Small intestine (tissue), 7 donors: ENCODE measurements at regions not wholly inside any gene's neighbourhood (a gene's known extent, or its start where the extent isn't known, plus 50 kb on each side); places are given as distances from the start of the nearest gene placed in this dataset.

Experiments
- DNase-seq, 2 donors: peaks; one replicate each; pipeline versions ENCODE4 v3.0.0 to v3.0.0-alpha.2; 2013
- FAIRE-seq: peaks from 2 replicates; lab custom pipeline; 2012; peaks lifted over from hg19 to GRCh38; lab: Jason Lieb, UNC
- H3K27ac ChIP-seq, 3 donors: one replicate each; pipeline ENCODE4 v1.5.1; 2013; ENCODE audit warnings: low read length in 2 of 3, mild to moderate bottlenecking in 2 of 3, control low read depth in 1 of 3, inconsistent platforms in 1 of 3, low read depth in 1 of 3, moderate library complexity in 1 of 3
- H3K27me3 ChIP-seq, 3 donors: one replicate each; pipeline ENCODE4 v1.6.1; 2013; ENCODE audit warnings: low read length in 3 of 3, inconsistent platforms in 1 of 3; ENCODE audit not compliant: control insufficient read depth in 3 of 3, insufficient read depth in 3 of 3
- H3K36me3 ChIP-seq, 3 donors: one replicate each; pipeline ENCODE4 v1.6.1; 2013; ENCODE audit warnings: low read length in 3 of 3, inconsistent platforms in 1 of 3, low read depth in 1 of 3, mild to moderate bottlenecking in 1 of 3, moderate library complexity in 1 of 3; ENCODE audit not compliant: control insufficient read depth in 3 of 3, insufficient read depth in 2 of 3
- H3K4me1 ChIP-seq, 3 donors: one replicate each; pipeline ENCODE4 v1.6.1; 2013; ENCODE audit warnings: low read length in 2 of 3, inconsistent platforms in 1 of 3, low read depth in 1 of 3, mild to moderate bottlenecking in 1 of 3, moderate library complexity in 1 of 3; ENCODE audit not compliant: control insufficient read depth in 3 of 3, insufficient read depth in 2 of 3
- H3K4me3 ChIP-seq, 3 donors: one replicate each; pipeline ENCODE4 v1.5.1; 2013; ENCODE audit warnings: low read length in 3 of 3, control low read depth in 1 of 3, inconsistent platforms in 1 of 3, low read depth in 1 of 3, mild to moderate bottlenecking in 1 of 3, moderate library complexity in 1 of 3
- H3K9me3 ChIP-seq, 2 donors: one replicate each; pipeline ENCODE4 v1.6.1; 2013; ENCODE audit warnings: low read depth in 1 of 2, low read length in 1 of 2; ENCODE audit not compliant: control insufficient read depth in 2 of 2, insufficient read depth in 1 of 2
- WGBS, 3 donors: extraction: QIAGEN DNeasy Blood & Tissue Kit; methylation state at CpG; one replicate each; pipeline ENCODE4 v1.1.7; 2013; 5-methylcytosine and 5-hydroxymethylcytosine counted together
- donor health status: healthy with polysubstance abuse.
- donor health status: control.
- donor health status: control.
- donor health status: Bipolar disorder and iron deficiency.
- donor health status: healthy.

- H3K36me3 ChIP-seq, result no peaks in the 10 kb centered on the region
- no peak for FAIRE-seq
- H3K4me3 ChIP-seq, result no peak overlapping the region
- no peak overlapping the region for H3K27ac ChIP-seq
- no peak for DNase-seq
- WGBS, 3 donors, result 67 to 90% (median 89%) methylated on average over 2 of the region's 2 CpGs
- no peaks in the 10 kb centered on the region for H3K27me3 ChIP-seq
- no peaks in the 10 kb centered on the region for H3K4me1 ChIP-seq
- no peaks in the 10 kb centered on the region for H3K9me3 ChIP-seq
These were observed 64.2 kb upstream of the AKIRIN2 start for GRCh38 chr6:87766211-87766610.

GRCh38 chr6:87763901-87764300, 61.9 kb upstream of the AKIRIN2 start:
- 82 to 95% (median 85%) methylated on average over 4 of the region's 4 CpGs for WGBS, 3 donors
- no peak for FAIRE-seq
- no peaks in the 10 kb centered on the region for H3K27me3 ChIP-seq
- DNase-seq, result no peak
- H3K4me1 ChIP-seq, result no peaks in the 10 kb centered on the region
- no peak overlapping the region for H3K4me3 ChIP-seq
- no peaks in the 10 kb centered on the region for H3K9me3 ChIP-seq
- H3K36me3 ChIP-seq, result no peaks in the 10 kb centered on the region
- H3K27ac ChIP-seq, result no peak overlapping the region

- Histone ChIP-seq H3K9me3 (no peaks in the 10 kb centered on the region), H3K27ac (no peak overlapping the region), H3K4me3 (no peak overlapping the region), H3K36me3 (no peaks in the 10 kb centered on the region), H3K4me1 (no peaks in the 10 kb centered on the region), H3K27me3 (no peaks in the 10 kb centered on the region)
- no peak for FAIRE-seq
- WGBS, 3 donors, result 96 to 100% (median 100%) methylated on average over 2 of the region's 2 CpGs
- DNase-seq, result no peak
These were observed 61.2 kb upstream of the AKIRIN2 start for GRCh38 chr6:87763276-87763675.

GRCh38 chr6:87762116-87762515, 60.1 kb upstream of the AKIRIN2 start:
- no peak for DNase-seq
- Histone ChIP-seq H3K4me3 (no peak overlapping the region), H3K27ac (no peak overlapping the region), H3K9me3 (no peaks in the 10 kb centered on the region), H3K4me1 (no peaks in the 10 kb centered on the region), H3K27me3 (no peaks in the 10 kb centered on the region), H3K36me3 (no peaks in the 10 kb centered on the region)
- no peak for FAIRE-seq
- WGBS, 3 donors, result 59 to 88% (median 79%) methylated on average over 3 of the region's 3 CpGs

GRCh38 chr6:87757792-87758191, 55.8 kb upstream of the AKIRIN2 start:
- FAIRE-seq (no peak), DNase-seq (no peak)
- Histone ChIP-seq H3K9me3 (no peaks in the 10 kb centered on the region), H3K27ac (no peak overlapping the region), H3K4me1 (peaks cover 0 to 8% (median 0%) of the 10 kb centered on the region in 3 donors), H3K27me3 (no peaks in the 10 kb centered on the region), H3K4me3 (no peak overlapping the region), H3K36me3 (no peaks in the 10 kb centered on the region)
- WGBS, 3 donors, result 92 to 98% (median 98%) methylated on average over 3 of the region's 3 CpGs

- H3K36me3 ChIP-seq, result no peaks in the 10 kb centered on the region
- H3K4me1 ChIP-seq, result peaks cover 0 to 8% (median 0%) of the 10 kb centered on the region in 3 donors
- no peaks in the 10 kb centered on the region for H3K27me3 ChIP-seq
- FAIRE-seq, result no peak
- no peak overlapping the region for H3K27ac ChIP-seq
- H3K4me3 ChIP-seq, result no peak overlapping the region
- DNase-seq, result peak in 1 of 2 donors; percentile 21
- WGBS, 3 donors, result 58 to 71% (median 69%) methylated on average over 2 of the region's 2 CpGs
- no peaks in the 10 kb centered on the region for H3K9me3 ChIP-seq
These were observed 54.8 kb upstream of the AKIRIN2 start for GRCh38 chr6:87756858-87757257.

GRCh38 chr6:87755708-87756671, 54.0 kb upstream of the AKIRIN2 start:
- H3K36me3 ChIP-seq, result no peaks in the 10 kb centered on the region
- H3K27ac ChIP-seq, result no peak overlapping the region
- DNase-seq (peak in 1 of 2 donors; percentile 23), FAIRE-seq (no peak)
- no peaks in the 10 kb centered on the region for H3K27me3 ChIP-seq
- peaks cover 0 to 8% (median 0%) of the 10 kb centered on the region in 3 donors for H3K4me1 ChIP-seq
- H3K4me3 ChIP-seq, result no peak overlapping the region
- H3K9me3 ChIP-seq, result no peaks in the 10 kb centered on the region
- 53 to 57% (median 56%) methylated on average over 7 of the region's 7 CpGs for WGBS, 3 donors

- Histone ChIP-seq H3K4me3 (no peak overlapping the region), H3K9me3 (no peaks in the 10 kb centered on the region), H3K4me1 (peaks cover 0 to 8% (median 0%) of the 10 kb centered on the region in 3 donors), H3K27ac (no peak overlapping the region), H3K36me3 (no peaks in the 10 kb centered on the region), H3K27me3 (no peaks in the 10 kb centered on the region)
- 70 to 89% (median 79%) methylated on average over 1 of the region's 1 CpG for WGBS, 3 donors
- no peak for DNase-seq
- no peak for FAIRE-seq
These were observed 52.8 kb upstream of the AKIRIN2 start for GRCh38 chr6:87754828-87755227.
